Cardiac muscle cell (in vitro differentiated cells and primary cell): ENCODE measurements at regions not wholly inside any gene's neighbourhood (a gene's known extent, or its start where the extent isn't known, plus 50 kb on each side); places are given as distances from the start of the nearest gene placed in this dataset.

Experiments
- DNase-seq, 2 donors: peaks; one replicate each; pipeline versions ENCODE4 v3.0.0 to v3.0.0-alpha.2; 2010 to 2017; ENCODE audit warnings: low read depth in 1 of 2, low spot score in 1 of 2
- H3K27ac ChIP-seq: fragments of 200-600 bp; sonication (generic); 2 replicates; pipeline ENCODE4 v1.5.1; 2016
- H3K27me3 ChIP-seq: fragments of 200-600 bp; sonication (generic); 2 replicates; pipeline ENCODE4 v1.6.0; 2016; ENCODE audit warnings: control low read depth
- H3K36me3 ChIP-seq: fragments of 200-600 bp; sonication (generic); 2 replicates; pipeline ENCODE4 v1.5.1; 2016; ENCODE audit warnings: control low read depth
- H3K4me1 ChIP-seq: fragments of 200-600 bp; sonication (generic); 2 replicates; pipeline ENCODE4 v1.8.1; 2017; ENCODE audit warnings: low read depth, mild to moderate bottlenecking, mixed run types
- H3K4me3 ChIP-seq: fragments of 200-600 bp; sonication (generic); 2 replicates; pipeline ENCODE4 v1.5.1; 2016; ENCODE audit warnings: mild to moderate bottlenecking
- H3K9me3 ChIP-seq: fragments of 200-600 bp; sonication (generic); 2 replicates; pipeline ENCODE4 v1.5.1; 2017; ENCODE audit warnings: low read depth, mild to moderate bottlenecking, control low read depth
- CTCF ChIP-seq: IDR thresholded peaks from 2 replicates; pipeline ENCODE4 v1.5.1; 2012; ENCODE audit warnings: low read depth, mild to moderate bottlenecking, low read length

GRCh38 chr9:30197453-30197852 lies 2187.0 kb upstream of the ACO1 start:
- H3K4me3 ChIP-seq = no peak overlapping the region
- H3K36me3 ChIP-seq = no peaks in the 10 kb centered on the region
- no peak for TF ChIP-seq CTCF
- no peaks in the 10 kb centered on the region for H3K4me1 ChIP-seq
- no peaks in the 10 kb centered on the region for H3K9me3 ChIP-seq
- H3K27ac ChIP-seq = no peak overlapping the region
- no peak for DNase-seq
- no peaks in the 10 kb centered on the region for H3K27me3 ChIP-seq

- no peak for TF ChIP-seq CTCF
- no peak for DNase-seq
- no peaks in the 10 kb centered on the region for H3K4me1 ChIP-seq
- H3K4me3 ChIP-seq = no peak overlapping the region
- H3K9me3 ChIP-seq = no peaks in the 10 kb centered on the region
- H3K27me3 ChIP-seq = no peaks in the 10 kb centered on the region
- H3K36me3 ChIP-seq = no peaks in the 10 kb centered on the region
- no peak overlapping the region for H3K27ac ChIP-seq
Measured at GRCh38 chr9:30197954-30198353, 2186.5 kb upstream of the ACO1 start.

GRCh38 chr9:30198463-30199309 lies 2185.8 kb upstream of the ACO1 start:
- DNase-seq = no peak
- no peaks in the 10 kb centered on the region for H3K9me3 ChIP-seq
- no peak overlapping the region for H3K4me3 ChIP-seq
- H3K36me3 ChIP-seq = no peaks in the 10 kb centered on the region
- H3K4me1 ChIP-seq = no peaks in the 10 kb centered on the region
- H3K27ac ChIP-seq = no peak overlapping the region
- H3K27me3 ChIP-seq = no peaks in the 10 kb centered on the region
- no peak for TF ChIP-seq CTCF

GRCh38 chr9:30201024-30201423 lies 2183.4 kb upstream of the ACO1 start:
- H3K27me3 ChIP-seq = no peaks in the 10 kb centered on the region
- TF ChIP-seq CTCF = no peak
- DNase-seq = no peak
- no peaks in the 10 kb centered on the region for H3K36me3 ChIP-seq
- no peak overlapping the region for H3K4me3 ChIP-seq
- H3K27ac ChIP-seq = no peak overlapping the region
- H3K4me1 ChIP-seq = no peaks in the 10 kb centered on the region
- H3K9me3 ChIP-seq = no peaks in the 10 kb centered on the region

GRCh38 chr9:30235068-30235467 lies 2149.4 kb upstream of the ACO1 start:
- Histone ChIP-seq H3K9me3 (no peaks in the 10 kb centered on the region), H3K4me3 (no peak overlapping the region), H3K4me1 (no peaks in the 10 kb centered on the region), H3K27me3 (no peaks in the 10 kb centered on the region), H3K36me3 (no peaks in the 10 kb centered on the region), H3K27ac (no peak overlapping the region)
- TF ChIP-seq CTCF = no peak
- no peak for DNase-seq

- no peak overlapping the region for H3K27ac ChIP-seq
- no peak for DNase-seq
- TF ChIP-seq CTCF = no peak
Measured at GRCh38 chr9:30235564-30235963, 2148.9 kb upstream of the ACO1 start.

More at GRCh38 chr9:30235564-30235963, 2148.9 kb upstream of the ACO1 start:
- Histone ChIP-seq H3K36me3 (no peaks in the 10 kb centered on the region), H3K27me3 (no peaks in the 10 kb centered on the region), H3K4me3 (no peak overlapping the region), H3K4me1 (no peaks in the 10 kb centered on the region), H3K9me3 (no peaks in the 10 kb centered on the region)
